HG03159 (cell line): ENCODE measurements at regions not wholly inside any gene's neighbourhood (a gene's known extent, or its start where the extent isn't known, plus 50 kb on each side); places are given as distances from the start of the nearest gene placed in this dataset.
"Not testable (repeated sequence)": the region's sequence is repeated elsewhere in the genome, so short reads cannot be mapped to it uniquely, and the experiment has no call there.

Source experiments
- ATAC-seq: cut with Tn5 transposase; IDR thresholded peaks from one replicate; pipeline ENCODE4 v1.9.1; 2021; ENCODE audit warnings: mild to moderate bottlenecking, moderate library complexity; ENCODE audit not compliant: unreplicated experiment

DNA sequence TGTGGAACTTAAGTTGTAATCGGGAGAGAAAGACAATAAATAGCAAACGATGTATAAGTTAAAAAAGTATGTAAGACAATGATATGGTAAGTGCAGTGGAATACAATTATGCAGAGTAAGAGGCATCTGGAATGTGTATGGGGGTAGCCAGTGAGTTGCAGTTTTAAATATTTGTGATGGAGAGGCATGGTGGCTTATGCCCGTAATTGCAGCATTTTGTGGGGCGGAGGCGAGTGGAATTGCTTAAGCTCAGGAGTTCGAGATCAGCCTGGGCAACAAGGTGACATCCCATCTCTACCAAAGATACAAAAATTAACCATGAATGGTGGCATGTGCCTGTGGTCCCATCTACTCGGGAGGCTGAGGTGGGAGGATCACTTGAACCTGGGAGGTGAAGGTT lies 52.5 kb upstream of the WDFY3 start:
- no peak for ATAC-seq

DNA sequence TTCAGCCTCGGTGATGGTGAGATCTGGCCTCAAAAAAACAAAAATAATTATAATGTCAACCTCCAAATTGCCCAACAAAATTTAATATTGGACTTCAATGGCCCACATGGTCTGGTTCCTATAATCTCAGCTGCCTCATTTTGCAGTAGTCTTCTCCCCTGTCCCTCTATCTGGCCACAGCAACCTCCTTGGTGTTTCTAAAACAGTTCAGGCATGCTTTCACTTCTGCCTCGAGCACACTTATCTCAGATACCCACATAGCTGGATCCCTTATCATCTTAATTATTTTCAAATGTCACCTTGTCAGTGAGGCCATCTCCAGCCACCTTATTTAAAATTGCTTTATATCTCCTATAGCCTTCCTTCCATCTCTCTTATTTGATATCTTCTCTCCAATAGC lies 52.9 kb upstream of the WDFY3 start:
- no peak for ATAC-seq

DNA sequence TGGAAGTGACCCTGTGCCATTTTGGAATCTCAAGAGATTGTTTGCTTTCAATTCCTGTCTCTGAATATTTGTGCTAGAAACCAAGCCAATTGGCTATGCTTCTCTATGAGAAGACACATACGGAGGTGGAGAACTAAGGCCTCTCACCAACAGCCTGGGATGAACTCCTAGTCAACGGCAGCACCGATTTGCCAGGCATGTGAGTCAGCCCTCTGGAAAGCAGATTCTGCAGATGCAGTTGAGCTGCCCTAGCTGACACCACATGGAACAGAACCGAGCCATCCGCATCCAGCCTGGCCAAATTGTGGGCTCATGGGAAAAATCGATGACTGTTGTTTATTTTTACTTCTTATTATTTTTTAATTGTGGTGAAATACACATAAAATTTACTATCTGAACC lies 58.2 kb upstream of the WDFY3 start:
- ATAC-seq: no peak

DNA sequence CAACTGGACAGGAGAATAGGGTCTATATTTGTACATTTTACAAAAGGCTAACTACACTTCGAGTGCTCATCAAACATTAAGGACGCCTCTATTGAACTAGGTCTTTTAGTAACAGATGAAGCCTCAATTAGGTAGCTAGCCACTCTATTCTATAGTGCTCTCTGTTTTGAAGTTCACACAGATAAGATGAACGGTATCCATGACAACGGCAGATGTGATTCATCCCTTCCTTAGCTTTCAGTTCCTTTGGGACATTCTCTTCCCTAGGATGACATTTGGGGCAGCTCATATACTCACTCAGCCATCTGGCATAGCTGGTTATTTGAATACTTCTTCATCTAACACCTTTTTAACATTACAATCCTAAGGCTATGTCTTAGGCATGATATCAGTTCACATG lies 62.4 kb upstream of the WDFY3 start:
- ATAC-seq: no peak

DNA sequence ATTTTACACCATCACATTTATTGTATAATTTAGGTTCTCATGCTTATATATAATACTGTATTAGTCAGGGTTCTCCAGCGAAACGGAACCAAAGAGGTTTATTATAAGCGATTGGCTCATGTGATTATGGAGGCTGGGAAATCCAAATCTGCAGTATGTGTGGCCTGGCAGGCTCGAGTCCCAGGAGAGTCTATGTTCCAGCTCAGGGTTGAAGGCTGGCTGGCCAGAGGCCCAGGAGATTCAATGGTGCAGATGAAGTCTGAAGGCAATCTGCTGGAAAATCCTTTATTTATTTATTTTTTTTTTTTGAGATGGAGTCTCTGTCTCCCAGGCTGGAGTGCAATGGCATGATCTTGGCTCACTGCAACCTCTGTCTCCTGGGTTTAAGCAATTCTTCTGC lies 63.0 kb upstream of the WDFY3 start:
- ATAC-seq: no peak

DNA sequence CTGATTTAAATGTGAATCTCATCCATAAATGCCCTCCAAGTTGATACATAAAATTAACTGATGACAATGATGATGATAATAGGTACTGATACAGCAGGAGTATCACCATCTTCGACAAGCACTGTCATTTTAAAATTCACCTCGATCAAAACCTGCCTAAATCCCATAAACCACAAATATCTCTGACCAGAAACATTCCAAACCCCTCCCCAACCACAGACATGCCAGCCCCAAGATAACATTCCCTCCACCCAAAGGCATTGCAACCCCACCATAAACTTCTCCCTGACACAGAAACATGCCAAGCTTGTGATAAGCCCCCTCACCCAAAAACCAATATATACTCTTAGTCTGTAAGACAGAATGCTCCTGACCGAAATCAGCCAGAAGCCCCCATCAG lies 63.7 kb upstream of the WDFY3 start:
- no peak for ATAC-seq

DNA sequence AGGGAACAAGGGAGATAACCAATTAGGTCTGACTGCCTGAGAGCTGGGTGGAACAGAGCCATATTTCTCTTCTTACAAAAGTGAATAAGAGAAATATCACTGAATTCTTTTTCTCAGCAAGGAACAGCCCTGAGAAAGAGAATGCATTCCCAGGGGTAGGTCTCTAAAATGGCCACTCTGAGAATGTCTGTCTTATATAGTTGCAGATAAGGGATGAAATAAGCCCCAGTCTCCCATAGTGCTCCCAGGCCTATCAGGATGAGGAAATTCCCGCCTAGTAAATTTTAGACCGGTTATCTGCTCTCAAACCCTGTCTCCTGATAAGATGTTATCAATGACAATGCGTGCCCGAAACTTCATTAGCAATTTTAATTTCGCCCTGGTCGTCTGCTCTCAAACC lies 67.3 kb upstream of the WDFY3 start:
- not testable (repeated sequence) for ATAC-seq

DNA sequence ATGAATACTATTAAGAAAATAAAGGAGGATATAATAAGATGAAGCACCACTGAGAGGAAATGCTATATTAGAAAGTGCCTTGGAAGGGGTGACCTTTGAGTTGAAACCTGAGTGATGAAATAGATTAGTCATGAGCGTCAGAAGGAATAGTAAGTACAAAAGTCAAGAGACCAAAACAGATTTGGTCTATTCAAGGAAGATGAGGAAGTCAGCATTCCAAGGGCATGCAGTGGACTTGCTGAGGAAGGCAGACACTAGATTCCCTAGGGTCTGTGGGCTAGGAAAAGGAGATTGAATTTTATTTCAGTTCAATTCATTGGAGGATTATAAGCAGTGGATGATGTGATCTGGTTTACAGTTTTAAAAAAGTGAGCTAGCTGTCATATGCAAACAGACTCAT lies 73.0 kb upstream of the WDFY3 start:
- no peak for ATAC-seq

DNA sequence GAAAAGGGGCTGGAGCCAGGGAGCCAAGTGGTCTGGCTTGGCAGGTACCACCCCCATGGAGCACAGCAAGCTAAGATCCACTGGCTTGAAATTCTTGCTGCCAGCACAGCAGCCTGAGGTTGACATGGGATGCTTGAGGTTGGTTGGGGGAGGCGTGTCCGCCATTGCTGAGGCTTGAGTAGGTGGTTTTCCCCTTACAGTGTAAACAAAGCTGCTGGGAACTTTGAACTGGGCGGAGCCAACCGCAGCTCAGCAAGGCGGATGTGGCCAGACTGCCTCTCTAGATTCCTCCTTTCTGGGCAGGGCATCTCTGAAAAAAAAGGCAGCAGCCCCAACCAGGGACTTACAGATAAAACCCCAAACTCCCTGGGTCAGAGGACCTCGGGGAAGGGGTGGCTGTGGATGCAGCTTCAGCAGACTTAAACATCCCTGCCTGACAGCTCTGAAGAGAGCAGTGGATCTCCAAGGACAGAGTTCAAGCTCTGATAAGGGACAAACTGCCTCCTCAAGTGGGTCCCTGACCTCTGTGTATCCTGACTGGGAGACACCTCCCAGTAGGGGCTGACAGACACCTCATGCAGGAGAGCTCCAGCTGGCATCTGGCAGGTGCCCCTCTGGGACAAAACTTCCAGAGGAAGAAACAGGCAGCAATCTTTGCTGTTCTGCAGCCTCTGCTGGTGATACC lies 77.5 kb upstream of the WDFY3 start:
- not testable (repeated sequence) for ATAC-seq

DNA sequence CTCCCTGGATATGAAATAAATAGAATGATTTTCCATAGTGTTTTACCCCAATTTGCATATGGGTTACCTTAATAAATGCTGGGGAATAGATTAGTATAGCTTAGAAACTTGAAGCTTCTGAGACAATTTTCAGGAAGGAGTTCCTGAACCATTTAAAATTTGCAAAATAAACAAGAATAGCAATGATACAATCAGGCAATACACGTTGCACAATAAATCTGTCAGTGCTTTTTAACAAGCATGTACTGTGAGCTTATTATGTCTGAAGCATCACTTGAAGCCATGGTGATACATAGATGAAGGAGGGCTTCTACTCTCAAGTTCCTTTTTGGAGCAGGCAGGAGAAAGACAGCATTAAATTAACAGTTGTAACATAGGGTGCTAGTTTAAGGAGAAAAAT lies 84.2 kb upstream of the WDFY3 start:
- ATAC-seq: no peak

DNA sequence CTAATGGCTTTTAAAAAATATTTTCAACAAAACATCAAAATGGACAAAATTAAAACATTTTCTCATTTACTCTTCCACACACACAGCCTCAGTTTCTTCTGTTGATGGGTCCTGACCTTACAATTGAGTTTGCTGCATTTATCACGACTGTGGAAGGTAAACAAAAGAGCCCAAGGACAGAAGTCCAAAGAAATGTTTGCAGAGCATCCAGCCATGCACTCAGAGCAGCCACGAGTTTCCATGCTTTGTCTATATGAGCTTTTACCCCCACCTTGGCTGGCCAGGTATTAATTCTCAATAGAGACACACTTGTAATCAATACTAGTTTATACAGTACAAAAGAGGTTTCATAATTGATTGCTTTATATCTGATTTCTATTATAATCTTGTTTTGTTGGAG lies 85.0 kb upstream of the WDFY3 start:
- no peak for ATAC-seq

DNA sequence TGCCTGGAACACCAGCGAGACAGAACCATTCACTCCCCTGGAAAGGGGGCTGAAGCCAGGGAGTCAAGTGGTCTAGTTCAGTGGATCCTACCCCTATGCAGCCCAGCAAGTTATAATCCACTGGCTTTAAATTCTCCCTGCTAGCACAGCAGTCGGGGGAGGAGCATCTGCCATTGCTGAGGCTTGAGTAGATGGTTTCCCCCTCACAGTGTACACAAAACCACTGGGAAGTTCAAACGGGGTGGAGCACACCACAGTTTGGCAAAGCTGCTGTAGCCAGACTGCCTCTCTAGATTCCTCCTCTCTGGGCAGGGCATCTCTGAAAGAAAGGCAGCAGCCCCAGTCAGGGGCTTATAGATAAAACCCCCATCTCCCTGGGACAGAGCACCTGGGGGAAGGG lies 88.4 kb upstream of the WDFY3 start:
- ATAC-seq: not testable (repeated sequence)

DNA sequence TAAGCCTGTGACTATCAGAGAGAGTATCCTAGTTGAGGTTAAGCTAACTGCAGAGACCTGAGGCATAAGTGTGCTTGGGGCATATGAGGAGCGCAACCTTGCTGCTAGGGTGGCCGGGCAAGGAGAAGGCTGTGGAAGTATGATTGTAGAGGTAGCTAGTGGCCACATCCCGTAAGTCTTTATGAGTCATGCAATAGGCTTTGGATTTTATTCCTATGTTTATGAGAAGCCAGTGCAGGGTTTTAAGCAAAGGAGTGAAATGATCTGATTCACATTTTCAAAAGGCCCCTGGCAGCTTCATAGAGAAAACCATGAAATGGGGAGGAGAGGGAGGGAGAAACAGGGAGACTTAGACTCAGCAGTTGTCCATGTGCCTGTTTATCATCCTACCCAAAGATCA lies 92.1 kb upstream of the WDFY3 start:
- no peak for ATAC-seq

DNA sequence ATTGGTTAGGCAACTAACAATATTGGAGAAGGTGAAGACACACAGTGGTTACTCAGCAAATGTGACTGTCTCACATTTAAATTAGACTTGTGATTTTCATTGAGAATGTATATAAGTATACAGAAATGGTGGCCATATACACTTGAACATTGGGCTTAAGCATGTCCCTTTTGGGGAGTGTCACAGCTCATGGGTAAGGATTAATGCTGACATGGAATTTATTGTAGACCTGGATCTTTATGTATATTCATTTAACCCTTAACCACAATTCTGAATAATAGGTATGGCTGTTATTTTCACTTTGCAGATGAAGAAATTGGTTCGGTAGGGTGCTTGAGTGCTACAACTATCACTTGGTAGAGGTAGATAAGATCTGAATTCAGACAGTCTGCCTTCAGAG lies 95.5 kb upstream of the WDFY3 start:
- no peak for ATAC-seq

DNA sequence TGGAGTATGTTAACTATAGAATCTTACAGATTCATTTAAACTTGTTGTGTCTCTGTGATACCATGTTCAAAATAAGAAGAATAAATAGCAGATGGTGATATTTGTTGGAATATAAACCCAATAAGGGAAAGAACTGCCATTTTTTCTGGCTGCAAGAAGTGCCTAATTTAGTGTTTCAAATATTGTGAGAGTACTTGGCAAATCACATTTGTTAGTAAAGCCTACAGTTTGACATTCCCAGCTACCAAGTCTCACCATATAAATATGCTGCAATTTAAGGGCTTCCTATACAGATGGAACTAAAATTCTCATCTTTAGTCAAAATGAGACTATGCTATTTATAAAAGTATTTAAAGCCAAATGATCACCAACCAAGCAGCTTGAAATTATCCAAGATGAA lies 96.0 kb upstream of the WDFY3 start:
- no peak for ATAC-seq

DNA sequence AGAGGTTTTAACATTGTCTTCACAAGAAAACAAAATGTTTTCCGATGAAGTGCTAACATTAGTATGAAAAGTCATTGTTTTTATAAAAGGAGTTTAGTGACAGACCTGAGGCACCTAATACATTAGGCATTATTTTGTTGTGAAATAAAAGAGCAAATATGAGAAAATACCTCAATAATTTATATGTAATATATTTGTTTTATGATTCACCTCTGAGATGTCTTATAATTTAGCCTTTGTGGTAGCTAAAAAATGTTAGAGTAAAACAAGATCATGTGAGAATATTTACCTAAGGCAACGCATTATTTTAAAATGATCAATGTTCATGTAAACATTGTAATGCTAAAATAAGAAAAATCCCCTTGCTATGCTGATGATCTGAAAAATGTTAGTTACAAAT lies 100.9 kb upstream of the WDFY3 start:
- ATAC-seq: no peak

DNA sequence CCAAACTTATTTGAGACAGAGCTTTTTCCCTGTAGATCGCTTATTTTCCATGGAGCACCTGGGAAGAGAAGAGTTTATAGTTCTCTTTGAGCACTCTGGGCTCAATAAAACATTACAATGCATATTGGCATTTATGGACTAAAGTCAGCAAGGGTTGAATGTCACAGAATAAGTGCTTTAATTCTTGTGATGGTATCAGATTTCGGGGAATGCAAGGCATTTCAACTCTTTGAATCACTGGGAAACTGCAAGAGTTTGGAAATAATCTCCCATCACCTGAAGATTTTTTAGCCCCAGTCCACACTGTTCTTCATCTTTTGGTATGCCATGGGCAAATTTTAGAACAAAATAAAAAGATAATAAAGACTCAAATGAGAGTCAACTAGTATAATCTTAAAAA lies 111.5 kb upstream of the WDFY3 start:
- ATAC-seq: no peak

DNA sequence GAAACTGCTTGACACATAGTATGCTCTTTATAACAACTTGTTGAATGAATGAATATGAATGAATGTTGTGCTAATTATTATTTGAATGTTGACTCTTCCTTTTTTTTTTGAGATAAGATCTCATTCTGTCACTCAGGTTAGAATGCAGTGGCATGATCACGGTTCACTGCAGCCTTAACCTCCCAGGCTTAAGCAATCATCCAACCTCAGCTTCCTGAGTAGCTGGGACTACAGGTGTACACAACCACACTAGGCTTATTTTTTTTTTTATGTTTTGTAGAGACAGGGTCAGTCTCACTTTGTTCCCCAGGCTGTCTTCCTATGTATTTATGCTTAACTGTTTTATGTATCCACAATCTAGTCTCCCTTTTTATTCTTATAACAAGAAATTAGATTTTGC lies 114.7 kb upstream of the WDFY3 start:
- ATAC-seq: no peak

DNA sequence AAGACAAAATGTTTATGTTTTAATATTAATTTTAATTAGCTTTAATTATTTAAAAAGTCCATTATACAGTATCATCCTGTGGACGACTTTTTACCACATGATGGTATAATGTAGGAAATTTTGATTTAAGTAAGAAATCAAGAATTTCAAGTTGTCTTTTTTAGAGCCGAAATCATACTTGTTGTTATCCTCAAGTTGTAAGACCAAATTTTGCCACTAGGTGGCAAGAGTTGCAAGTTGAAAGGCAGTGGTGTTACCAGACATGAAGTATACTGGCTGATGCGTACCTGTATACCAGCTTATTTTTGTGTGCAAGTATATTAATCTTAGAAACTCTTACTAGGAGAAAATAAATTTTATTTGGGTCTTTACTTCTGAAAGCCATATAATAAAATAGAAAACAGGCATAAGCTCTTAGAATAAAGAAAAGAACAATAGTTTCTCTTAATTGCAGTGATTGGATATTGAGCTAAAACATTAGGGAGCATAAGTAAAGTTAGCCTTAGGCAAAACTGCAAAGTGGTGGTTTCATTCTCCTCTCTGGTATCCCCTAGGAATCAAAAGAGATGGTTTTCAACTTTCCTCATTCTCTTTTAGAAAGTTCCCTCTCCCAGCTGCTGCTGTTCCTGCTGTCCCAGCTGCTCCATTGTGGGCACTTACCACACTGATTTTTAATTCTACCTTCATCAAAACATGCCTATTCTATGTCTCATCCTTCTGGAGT lies 118.0 kb upstream of the WDFY3 start:
- ATAC-seq: peak; percentile 95

DNA sequence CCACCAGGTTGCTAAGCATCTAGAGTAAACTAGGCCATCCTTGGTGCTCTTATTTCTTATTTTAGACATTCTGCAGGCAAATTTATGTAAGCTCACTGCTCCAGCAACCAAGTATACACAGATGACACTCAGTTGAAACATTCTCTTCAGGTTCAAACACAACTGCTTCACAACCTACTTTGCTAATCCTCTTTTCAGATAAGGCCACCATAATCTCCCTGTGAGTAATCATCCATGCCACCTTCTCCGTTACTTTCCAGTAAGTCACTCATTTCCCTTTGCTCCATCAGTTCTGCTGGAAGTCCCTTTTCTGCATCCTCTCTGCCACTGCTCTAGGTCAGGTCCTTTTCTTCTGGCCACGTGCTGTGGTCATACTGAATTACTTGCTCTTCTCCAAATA lies 120.2 kb upstream of the WDFY3 start:
- ATAC-seq: no peak

DNA sequence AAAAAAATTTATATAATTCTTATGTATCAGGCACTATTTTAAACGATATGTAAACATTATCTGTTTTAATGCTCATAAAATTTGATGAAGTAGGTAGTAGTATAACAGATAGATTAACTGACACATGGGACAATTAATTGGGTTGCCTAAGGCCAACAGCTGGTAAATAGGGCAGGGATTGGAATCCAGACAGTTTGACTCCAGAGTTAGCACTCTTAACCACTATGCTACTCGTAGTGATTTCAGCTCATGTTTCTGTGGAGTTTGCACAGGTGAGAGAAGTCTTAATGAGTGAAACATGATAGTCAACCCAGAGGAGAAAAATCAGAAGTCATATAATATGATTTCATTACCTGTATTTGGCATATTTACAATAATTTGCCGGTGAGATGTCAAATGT lies 126.0 kb upstream of the WDFY3 start:
- ATAC-seq: no peak

DNA sequence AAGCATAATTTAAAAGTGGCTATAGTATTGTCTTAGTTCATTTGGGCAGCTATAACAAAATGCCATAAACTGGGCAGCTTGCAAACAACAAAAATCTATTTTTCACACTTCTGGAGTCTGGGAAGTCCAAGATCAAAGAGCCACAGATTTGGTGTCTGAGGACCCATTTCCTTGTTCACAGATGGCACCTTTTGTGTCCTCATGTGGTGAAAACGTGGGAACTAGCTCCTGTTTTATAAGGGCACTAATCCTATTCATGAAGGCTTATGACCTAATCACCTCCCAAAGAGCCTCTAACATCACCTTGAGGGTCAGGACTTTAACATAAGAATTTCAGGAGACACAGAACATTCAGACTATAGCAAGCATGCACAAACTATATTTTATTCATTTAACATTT lies 126.5 kb upstream of the WDFY3 start:
- no peak for ATAC-seq

DNA sequence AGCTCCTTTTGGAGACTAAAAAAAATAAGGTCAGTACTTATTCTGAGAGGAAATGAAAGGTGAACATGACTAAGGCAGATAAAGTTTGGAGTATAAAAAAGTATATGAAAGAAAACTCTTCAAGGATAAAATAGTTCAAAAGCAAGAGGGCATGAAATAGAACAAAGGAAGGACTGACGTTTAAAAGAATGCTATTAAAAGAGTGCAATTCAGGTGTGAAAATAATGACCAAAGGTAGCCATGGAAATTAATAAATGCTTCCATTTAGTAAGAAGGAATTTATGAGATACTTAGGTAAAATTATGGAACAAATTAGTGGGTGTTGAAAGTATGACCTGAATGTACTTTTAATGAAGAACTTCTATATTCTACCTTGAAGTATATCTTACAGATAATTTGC lies 128.2 kb upstream of the WDFY3 start:
- no peak for ATAC-seq
